Kidney (tissue), 13 donors: ENCODE measurements at regions not wholly inside any gene's neighbourhood (a gene's known extent, or its start where the extent isn't known, plus 50 kb on each side); places are given as distances from the start of the nearest gene placed in this dataset.

Source experiments
- DNase-seq, 5 donors: peaks; one replicate each; pipeline ENCODE4 v3.0.0-alpha.2; 2013 to 2020
- FAIRE-seq: peaks from 2 replicates; lab custom pipeline; 2012; peaks lifted over from hg19 to GRCh38; lab: Jason Lieb, UNC
- H3K27ac ChIP-seq, 2 donors: one replicate each; pipeline ENCODE4 v1.7.0; 2013; ENCODE audit warnings: low read depth in 2 of 2, low read length in 2 of 2, inconsistent platforms in 1 of 2
- H3K27me3 ChIP-seq: one replicate; pipeline ENCODE4 v1.7.1; 2013; ENCODE audit warnings: low read length, inconsistent platforms; ENCODE audit not compliant: control insufficient read depth, insufficient read depth
- H3K36me3 ChIP-seq, 3 donors: one replicate each; pipeline versions ENCODE4 v1.7.0 to v1.7.1; 2013; ENCODE audit warnings: low read length in 3 of 3, control low read depth in 1 of 3, inconsistent platforms in 1 of 3; ENCODE audit not compliant: insufficient read depth in 3 of 3, control insufficient read depth in 2 of 3
- H3K4me1 ChIP-seq, 3 donors: one replicate each; pipeline versions ENCODE4 v1.7.0 to v1.7.1; 2013; ENCODE audit warnings: low read length in 3 of 3, inconsistent platforms in 1 of 3, low read depth in 1 of 3; ENCODE audit not compliant: control insufficient read depth in 2 of 3, insufficient read depth in 2 of 3
- H3K4me3 ChIP-seq, 3 donors: one replicate each; pipeline versions ENCODE4 v1.7.0 to v1.8.1; 2013; ENCODE audit warnings: low read length in 3 of 3, control low read depth in 1 of 3, inconsistent platforms in 1 of 3
- H3K9ac ChIP-seq, 3 donors: one replicate each; pipeline versions ENCODE4 v1.7.0 to v1.7.1; 2013; ENCODE audit warnings: low read length in 3 of 3, control low read depth in 1 of 3, inconsistent platforms in 1 of 3
- H3K9me3 ChIP-seq, 3 donors: one replicate each; pipeline versions ENCODE4 v1.7.0 to v1.7.1; 2013; ENCODE audit warnings: low read length in 3 of 3, control low read depth in 1 of 3, inconsistent platforms in 1 of 3; ENCODE audit not compliant: control insufficient read depth in 2 of 3, insufficient read depth in 1 of 3
- intact Hi-C: fragments of 100-400 bp; cut with DNase I; formaldehyde crosslinking; loops from one replicate; pipeline ENCODE4 v1.11.1; 2022
- TF ChIP-seq, protein P1 (sequence below): IDR thresholded peaks from 3 replicates; pipeline ENCODE4 v1.5.1; 2012; ENCODE audit warnings: mild to moderate bottlenecking, moderate library complexity, borderline replicate concordance; ENCODE audit not compliant: insufficient read depth; ENCODE audit errors: extremely low read depth
- donor health status: control.
- donor health status: control.
- donor health status: control.
- donor health status: control.
- donor health status: control.
- donor health status: DM: yes; HTN: yes; CAD: no.
- donor health status: Normal renal cell carcinoma (clear cell type).

GRCh38 chr9:31153250-31153840 is 1231.1 kb upstream of the ACO1 start:
- intact Hi-C loops = no loop called here
- Histone ChIP-seq H3K27me3 (no peaks in the 10 kb centered on the region), H3K27ac (no peak overlapping the region), H3K4me3 (no peak overlapping the region), H3K9ac (no peak overlapping the region), H3K4me1 (no peaks in the 10 kb centered on the region), H3K36me3 (no peaks in the 10 kb centered on the region), H3K9me3 (no peaks in the 10 kb centered on the region)
- TF ChIP-seq, protein P1, sequence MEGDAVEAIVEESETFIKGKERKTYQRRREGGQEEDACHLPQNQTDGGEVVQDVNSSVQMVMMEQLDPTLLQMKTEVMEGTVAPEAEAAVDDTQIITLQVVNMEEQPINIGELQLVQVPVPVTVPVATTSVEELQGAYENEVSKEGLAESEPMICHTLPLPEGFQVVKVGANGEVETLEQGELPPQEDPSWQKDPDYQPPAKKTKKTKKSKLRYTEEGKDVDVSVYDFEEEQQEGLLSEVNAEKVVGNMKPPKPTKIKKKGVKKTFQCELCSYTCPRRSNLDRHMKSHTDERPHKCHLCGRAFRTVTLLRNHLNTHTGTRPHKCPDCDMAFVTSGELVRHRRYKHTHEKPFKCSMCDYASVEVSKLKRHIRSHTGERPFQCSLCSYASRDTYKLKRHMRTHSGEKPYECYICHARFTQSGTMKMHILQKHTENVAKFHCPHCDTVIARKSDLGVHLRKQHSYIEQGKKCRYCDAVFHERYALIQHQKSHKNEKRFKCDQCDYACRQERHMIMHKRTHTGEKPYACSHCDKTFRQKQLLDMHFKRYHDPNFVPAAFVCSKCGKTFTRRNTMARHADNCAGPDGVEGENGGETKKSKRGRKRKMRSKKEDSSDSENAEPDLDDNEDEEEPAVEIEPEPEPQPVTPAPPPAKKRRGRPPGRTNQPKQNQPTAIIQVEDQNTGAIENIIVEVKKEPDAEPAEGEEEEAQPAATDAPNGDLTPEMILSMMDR = no peak
- no peak for DNase-seq
- no peak for FAIRE-seq

GRCh38 chr9:31166516-31166915 is 1217.9 kb upstream of the ACO1 start:
- H3K9me3 ChIP-seq = no peaks in the 10 kb centered on the region
- no peaks in the 10 kb centered on the region for H3K4me1 ChIP-seq
- no peaks in the 10 kb centered on the region for H3K36me3 ChIP-seq
- H3K9ac ChIP-seq = no peak overlapping the region
- DNase-seq (no peak), FAIRE-seq (no peak)
- TF ChIP-seq, protein P1 = no peak
- no peak overlapping the region for H3K4me3 ChIP-seq
- H3K27ac ChIP-seq = no peak overlapping the region
- intact Hi-C loops = no loop called here
- no peaks in the 10 kb centered on the region for H3K27me3 ChIP-seq

DNA sequence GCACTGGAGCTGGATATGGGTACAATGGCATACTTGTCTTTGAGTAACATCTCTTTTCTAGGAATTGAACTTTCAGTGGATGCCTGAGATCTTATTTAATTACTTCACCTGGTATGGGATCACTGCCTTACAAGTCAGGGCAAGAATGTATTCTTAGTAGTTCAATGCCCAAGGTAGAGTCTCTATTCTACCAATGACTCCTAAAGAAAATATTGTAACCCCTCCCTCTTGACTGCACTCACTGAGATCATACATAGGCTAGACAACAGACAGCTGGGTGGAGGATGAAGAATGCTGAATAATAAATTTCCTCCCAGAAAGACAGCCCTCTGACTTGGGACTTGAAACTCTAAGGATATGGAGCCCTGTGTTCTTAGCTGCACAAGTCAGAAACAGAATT is 1216.3 kb upstream of the ACO1 start:
- H3K27me3 ChIP-seq = no peaks in the 10 kb centered on the region
- DNase-seq = no peak
- TF ChIP-seq, protein P1 = no peak
- FAIRE-seq = no peak
- no peaks in the 10 kb centered on the region for H3K36me3 ChIP-seq
- H3K9ac ChIP-seq = no peak overlapping the region
- H3K9me3 ChIP-seq = no peaks in the 10 kb centered on the region
- intact Hi-C loops = no loop called here
- no peaks in the 10 kb centered on the region for H3K4me1 ChIP-seq
- H3K4me3 ChIP-seq = no peak overlapping the region
- H3K27ac ChIP-seq = no peak overlapping the region

- TF ChIP-seq, protein P1 = no peak
- Histone ChIP-seq H3K27ac (no peak overlapping the region), H3K4me1 (no peaks in the 10 kb centered on the region), H3K9ac (no peak overlapping the region), H3K4me3 (no peak overlapping the region), H3K36me3 (no peaks in the 10 kb centered on the region), H3K27me3 (no peaks in the 10 kb centered on the region), H3K9me3 (no peaks in the 10 kb centered on the region)
- FAIRE-seq (no peak), DNase-seq (no peak)
- intact Hi-C loops = no loop called here
Measured at GRCh38 chr9:31174681-31175080, 1209.8 kb upstream of the ACO1 start.
